CD4-positive, alpha-beta T cell (primary cell): ENCODE measurements at regions not wholly inside any gene's neighbourhood (a gene's known extent, or its start where the extent isn't known, plus 50 kb on each side); places are given as distances from the start of the nearest gene placed in this dataset.

Source experiments
- ATAC-seq: fragments of 200-7000 bp; cut with Tn5 transposase; one replicate; pipeline ENCODE4 v1.10.0; 2022; ENCODE audit warnings: mild to moderate bottlenecking; ENCODE audit not compliant: poor library complexity
- CTCF ChIA-PET: fragments of 350-600 bp; sonication (Branson Sonifier 250); formaldehyde crosslinking; loops from one replicate; lab custom pipeline; 2021; ENCODE audit warnings: antibody characterized with exemption, inconsistent platforms; lab: Charles Lee
- POLR2A ChIA-PET: fragments of 350-600 bp; sonication (Branson Sonifier 250); formaldehyde crosslinking; loops from one replicate; lab custom pipeline; 2021; ENCODE audit warnings: antibody characterized with exemption, inconsistent platforms; lab: Charles Lee
- DNase-seq, 14 experiments: peaks; one replicate each; pipeline ENCODE4 v3.0.0-alpha.2; 2013 to 2020; ENCODE audit warnings: mixed read lengths in 2 of 14
- H3K27ac ChIP-seq, 2 donors: one replicate each; pipeline versions ENCODE4 v1.5.1 to v1.7.0; 2013; ENCODE audit warnings: low read length in 2 of 2, low read depth in 1 of 2, mild to moderate bottlenecking in 1 of 2
- H3K27me3 ChIP-seq, 2 experiments: 1 replicate in 1 of 2; 2 replicates in 1 of 2; pipeline versions ENCODE4 v1.6.1 to v1.7.0; 2013; ENCODE audit warnings: low read length in 2 of 2, control low read depth in 1 of 2, mild to moderate bottlenecking in 1 of 2, moderate library complexity in 1 of 2; ENCODE audit not compliant: insufficient read depth in 2 of 2, control insufficient read depth in 1 of 2
- H3K36me3 ChIP-seq: one replicate; pipeline ENCODE4 v1.6.1; 2013; ENCODE audit warnings: low read length, control low read depth; ENCODE audit not compliant: insufficient read depth
- H3K4me1 ChIP-seq: one replicate; pipeline ENCODE4 v1.6.1; 2013; ENCODE audit warnings: low read length, control low read depth; ENCODE audit not compliant: insufficient read depth
- H3K4me3 ChIP-seq: one replicate; pipeline ENCODE4 v1.5.1; 2013; ENCODE audit warnings: mild to moderate bottlenecking, low read length, moderate library complexity
- H3K9me3 ChIP-seq, 2 experiments: 1 replicate in 1 of 2; 2 replicates in 1 of 2; pipeline versions ENCODE4 v1.6.1 to v1.7.0; 2013; ENCODE audit warnings: low read length in 2 of 2, mild to moderate bottlenecking in 2 of 2, control low read depth in 1 of 2, moderate library complexity in 1 of 2; ENCODE audit not compliant: control insufficient read depth in 1 of 2, insufficient read depth in 1 of 2
- H3K27ac Mint-ChIP-seq: one replicate; pipeline ENCODE4 v1.8.0; 2020; ENCODE audit warnings: mixed read lengths
- H3K27me3 Mint-ChIP-seq: one replicate; pipeline ENCODE4 v1.8.0; 2021; ENCODE audit warnings: mixed read lengths
- H3K36me3 Mint-ChIP-seq: one replicate; pipeline ENCODE4 v1.8.0; 2021; ENCODE audit warnings: low read depth, mixed read lengths
- H3K4me1 Mint-ChIP-seq: one replicate; pipeline ENCODE4 v1.8.0; 2021; ENCODE audit warnings: low read depth, mixed read lengths
- H3K4me3 Mint-ChIP-seq: one replicate; pipeline ENCODE4 v1.8.0; 2020; ENCODE audit warnings: mild to moderate bottlenecking, mixed read lengths
- H3K9me3 Mint-ChIP-seq: one replicate; pipeline ENCODE4 v1.8.0; 2020; ENCODE audit warnings: mixed read lengths
- CTCF ChIP-seq: fragments of 200-600 bp; IDR thresholded peaks from one replicate; pipeline ENCODE4 v1.8.0; 2022; ENCODE audit warnings: antibody characterized with exemption, mild to moderate bottlenecking
- intact Hi-C, 2 experiments: fragments of 100-400 bp; cut with DNase I in 1 of 2; cut with micrococcal nuclease in 1 of 2; formaldehyde crosslinking; loops; one replicate each; pipeline versions ENCODE4 v1.15.1 to v1.9.0; 2023 to 2025; cut with DNase I, micrococcal nuclease

- Histone ChIP-seq H3K27me3 (no peaks in the 10 kb centered on the region), H3K27ac (no peak overlapping the region), H3K9me3 (peaks cover 0 to 22% of the 10 kb centered on the region in 2 experiments), H3K4me1 (no peaks in the 10 kb centered on the region), H3K4me3 (no peak overlapping the region), H3K36me3 (no peaks in the 10 kb centered on the region)
- CTCF ChIA-PET = no interaction called here
- H3K27me3 Mint-ChIP-seq = no peaks in the 10 kb centered on the region
- DNase-seq (no peak), ATAC-seq (no peak)
- H3K4me1 Mint-ChIP-seq = no peaks in the 10 kb centered on the region
- H3K9me3 Mint-ChIP-seq = no peaks in the 10 kb centered on the region
- no peak overlapping the region for H3K4me3 Mint-ChIP-seq
- intact Hi-C loops = no loop called here
- H3K27ac Mint-ChIP-seq = no peak overlapping the region
- H3K36me3 Mint-ChIP-seq = no peaks in the 10 kb centered on the region
- POLR2A ChIA-PET = no interaction called here
- TF ChIP-seq CTCF = no peak
Observed at GRCh38 chr4:66655505-66655904, 889.8 kb downstream of the CENPC start.

- CTCF ChIA-PET = no interaction called here
- no peaks in the 10 kb centered on the region for H3K36me3 Mint-ChIP-seq
- no peak overlapping the region for H3K27ac ChIP-seq
- no peaks in the 10 kb centered on the region for H3K4me1 Mint-ChIP-seq
- H3K4me1 ChIP-seq = no peaks in the 10 kb centered on the region
- peaks cover 8% of the 10 kb centered on the region for H3K9me3 Mint-ChIP-seq
- H3K4me3 ChIP-seq = no peak overlapping the region
- H3K27me3 Mint-ChIP-seq = no peaks in the 10 kb centered on the region
- POLR2A ChIA-PET = no interaction called here
- H3K9me3 ChIP-seq = peaks cover 0 to 22% of the 10 kb centered on the region in 2 experiments
- no peak for TF ChIP-seq CTCF
- no peaks in the 10 kb centered on the region for H3K36me3 ChIP-seq
- no peak overlapping the region for H3K4me3 Mint-ChIP-seq
- H3K27ac Mint-ChIP-seq = no peak overlapping the region
- ATAC-seq (no peak), DNase-seq (no peak)
- intact Hi-C loops = no loop called here
- no peaks in the 10 kb centered on the region for H3K27me3 ChIP-seq
Observed at GRCh38 chr4:66653937-66654336, 891.4 kb downstream of the CENPC start.

- DNase-seq (no peak), ATAC-seq (no peak)
- H3K36me3 ChIP-seq = no peaks in the 10 kb centered on the region
- TF ChIP-seq CTCF = no peak
- H3K4me1 ChIP-seq = no peaks in the 10 kb centered on the region
- no peaks in the 10 kb centered on the region for H3K4me1 Mint-ChIP-seq
- no peaks in the 10 kb centered on the region for H3K36me3 Mint-ChIP-seq
- H3K27me3 Mint-ChIP-seq = no peaks in the 10 kb centered on the region
- no peak overlapping the region for H3K27ac Mint-ChIP-seq
- peaks cover 8% of the 10 kb centered on the region for H3K9me3 Mint-ChIP-seq
- ChIA-PET CTCF (no interaction called here), POLR2A (no interaction called here)
- H3K27ac ChIP-seq = no peak overlapping the region
- no peak overlapping the region for H3K4me3 Mint-ChIP-seq
- H3K27me3 ChIP-seq = no peaks in the 10 kb centered on the region
- H3K9me3 ChIP-seq = peaks cover 0 to 11% of the 10 kb centered on the region in 2 experiments
- no peak overlapping the region for H3K4me3 ChIP-seq
- intact Hi-C loops = no loop called here
Observed at GRCh38 chr4:66649236-66649635, 896.1 kb downstream of the CENPC start.
